Motor neuron (in vitro differentiated cells): ENCODE measurements at regions not wholly inside any gene's neighbourhood (a gene's known extent, or its start where the extent isn't known, plus 50 kb on each side); places are given as distances from the start of the nearest gene placed in this dataset.

ENCODE experiments used
- ATAC-seq, 8 experiments: fragments of 200-7000 bp; cut with Tn5 transposase; replicated peaks in 6 of 8; 2 replicates each; pipeline ENCODE4 v1.8.0; 2021; ENCODE audit warnings: mild to moderate bottlenecking in 8 of 8, moderate library complexity in 8 of 8
- H3K27ac ChIP-seq, 2 donors: fragments of 250-450 bp; sonication (Bioruptor Pico); 2 replicates each; pipeline ENCODE4 v1.9.0; 2021; ENCODE audit warnings: antibody characterized with exemption in 2 of 2, mild to moderate bottlenecking in 2 of 2, moderate library complexity in 1 of 2
- H3K4me1 ChIP-seq, 2 donors: fragments of 250-450 bp; sonication (Bioruptor Pico); replicated peaks in 1 of 2; 2 replicates each; pipeline ENCODE4 v1.6.1; 2021; ENCODE audit warnings: antibody characterized with exemption in 2 of 2, mild to moderate bottlenecking in 2 of 2, moderate library complexity in 1 of 2
- H3K4me3 ChIP-seq, 5 donors: fragments of 250-450 bp; sonication (Bioruptor Pico); 2 replicates each; pipeline ENCODE4 v1.9.0; 2021; ENCODE audit warnings: antibody characterized with exemption in 5 of 5, mild to moderate bottlenecking in 5 of 5, moderate library complexity in 4 of 5
- WGBS, 10 experiments: fragments of 450-650 bp; shearing (Covaris generic); methylation state at CpG; one replicate each; pipeline ENCODE4 v1.0.0; 2022; 5-methylcytosine and 5-hydroxymethylcytosine counted together
- in situ Hi-C, 9 experiments: fragments of 400-800 bp; cut with MboI; loops; one replicate each; pipeline ENCODE4 v1.15.0; 2021; ENCODE audit warnings: low sequenced_read_pairs in 9 of 9, low pct_unique_long_range_greater_than_20kb in 2 of 9; ENCODE audit not compliant: unreplicated experiment in 9 of 9

DNA sequence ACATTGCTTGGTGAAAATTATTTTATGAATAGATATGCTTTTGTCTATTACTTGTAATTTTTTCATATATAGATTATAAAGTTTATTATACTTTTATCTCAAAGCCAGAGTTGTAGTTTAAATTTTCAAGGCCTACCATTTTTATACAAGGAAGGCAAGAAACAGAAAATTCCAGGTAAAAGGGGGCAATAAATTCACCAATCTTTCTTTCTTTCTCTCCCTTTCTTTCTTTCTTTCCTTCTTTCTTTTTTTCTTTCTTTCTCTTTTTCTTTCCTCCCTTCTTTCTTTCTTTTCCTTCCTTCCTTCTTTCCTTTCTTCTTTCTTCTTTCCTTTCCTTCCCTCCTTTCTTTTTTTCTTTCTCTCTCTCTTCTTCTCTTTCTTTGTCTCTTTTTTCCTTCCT lies 529.4 kb downstream of the PCDH17 start:
- H3K4me1 ChIP-seq = peaks cover 0 to 9% of the 10 kb centered on the region in 2 donors
- no peak overlapping the region for H3K27ac ChIP-seq
- in situ Hi-C loops = no loop called here
- no peak for ATAC-seq
- H3K4me3 ChIP-seq = no peak overlapping the region

DNA sequence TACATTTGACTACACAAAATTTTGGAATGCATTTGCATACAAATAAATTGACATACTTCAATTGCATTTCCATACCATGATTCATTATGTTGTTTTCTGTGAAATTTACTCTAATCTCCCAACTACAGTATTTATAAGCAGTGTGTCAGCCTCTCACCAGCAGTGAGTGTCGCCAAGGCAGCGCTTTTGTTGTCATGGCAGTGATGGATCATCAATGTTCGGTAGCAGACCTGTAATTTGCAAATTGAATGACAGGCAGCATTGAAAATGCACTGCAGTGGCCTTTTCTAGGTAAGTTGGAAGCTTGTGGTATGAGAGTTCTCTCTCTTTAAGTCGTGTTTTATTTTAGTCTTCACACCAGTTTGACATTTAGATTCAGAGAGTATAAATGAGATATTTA lies 534.1 kb downstream of the PCDH17 start:
- peak in 5 of 8 experiments; percentile 65 to 84 (median 73) for ATAC-seq
- Histone ChIP-seq H3K27ac (no peak overlapping the region), H3K4me3 (no peak overlapping the region), H3K4me1 (peaks cover 0 to 25% of the 10 kb centered on the region in 2 donors)
- 3 to 36% (median 13%) methylated on average over 2 to 4 of the region's 4 CpGs; no CpG with 5 or more reads in 2 of the 10 experiments for WGBS, 10 experiments
- in situ Hi-C loops = no loop called here

- WGBS, 10 experiments = 0 to 100% methylated on average over 2 to 3 of the region's 3 CpGs; no CpG with 5 or more reads in 8 of the 10 experiments
- Histone ChIP-seq H3K27ac (no peak overlapping the region), H3K4me3 (no peak overlapping the region), H3K4me1 (no peaks in the 10 kb centered on the region)
- ATAC-seq = no peak
- in situ Hi-C loops = no loop called here
Observed at GRCh38 chr13:58181111-58181510, 549.6 kb downstream of the PCDH17 start.

GRCh38 chr13:58187881-58188280 lies 556.3 kb downstream of the PCDH17 start:
- H3K27ac ChIP-seq = no peak overlapping the region
- WGBS, 10 experiments = 0 to 97% (median 85%) methylated on average over 3 to 4 of the region's 4 CpGs
- peaks cover 0 to 5% of the 10 kb centered on the region in 2 donors for H3K4me1 ChIP-seq
- H3K4me3 ChIP-seq = no peak overlapping the region
- in situ Hi-C loops = no loop called here
- no peak for ATAC-seq

DNA sequence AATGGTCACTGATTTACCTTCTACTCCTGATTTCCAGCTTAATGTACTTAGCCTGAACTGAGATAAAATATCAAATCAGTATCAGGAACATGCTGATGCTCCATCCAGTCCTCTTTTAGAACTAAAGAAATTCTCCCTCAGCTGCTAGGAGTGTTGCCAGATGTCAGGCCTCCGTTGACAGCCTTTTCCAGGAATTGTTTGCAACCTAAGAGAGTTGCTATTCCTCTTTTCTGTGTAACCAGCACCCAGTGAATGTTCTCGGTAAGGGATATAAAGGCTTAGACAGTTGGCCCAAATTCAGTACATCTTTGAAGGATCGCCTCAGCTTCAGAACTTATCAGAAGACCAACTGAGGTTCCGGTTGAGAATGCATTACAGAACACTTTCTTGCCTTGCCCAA lies 559.0 kb downstream of the PCDH17 start:
- H3K4me3 ChIP-seq = no peak overlapping the region
- ATAC-seq = no peak
- in situ Hi-C loops = no loop called here
- H3K4me1 ChIP-seq = peaks cover 0 to 5% of the 10 kb centered on the region in 2 donors
- 0 to 100% (median 83%) methylated on average over 1 to 4 of the region's 4 CpGs; no CpG with 5 or more reads in 1 of the 10 experiments for WGBS, 10 experiments
- H3K27ac ChIP-seq = no peak overlapping the region

- H3K4me3 ChIP-seq = no peak overlapping the region
- 0 to 100% (median 85%) methylated on average over 1 of the region's 1 CpG; no CpG with 5 or more reads in 2 of the 10 experiments for WGBS, 10 experiments
- no peak for ATAC-seq
- in situ Hi-C loops = no loop called here
- H3K27ac ChIP-seq = no peak overlapping the region
- peaks cover 0 to 5% of the 10 kb centered on the region in 2 donors for H3K4me1 ChIP-seq
Observed at GRCh38 chr13:58191754-58192153, 560.2 kb downstream of the PCDH17 start.

- no peak for ATAC-seq
- Histone ChIP-seq H3K27ac (no peak overlapping the region), H3K4me3 (no peak overlapping the region), H3K4me1 (no peaks in the 10 kb centered on the region)
- whole genome bisulfite sequencing, 10 experiments = 15 to 100% (median 75%) methylated on average over 1 of the region's 1 CpG; no CpG with 5 or more reads in 1 of the 10 experiments
- in situ Hi-C loops = no loop called here
Observed at GRCh38 chr13:58202099-58202498, 570.6 kb downstream of the PCDH17 start.

DNA sequence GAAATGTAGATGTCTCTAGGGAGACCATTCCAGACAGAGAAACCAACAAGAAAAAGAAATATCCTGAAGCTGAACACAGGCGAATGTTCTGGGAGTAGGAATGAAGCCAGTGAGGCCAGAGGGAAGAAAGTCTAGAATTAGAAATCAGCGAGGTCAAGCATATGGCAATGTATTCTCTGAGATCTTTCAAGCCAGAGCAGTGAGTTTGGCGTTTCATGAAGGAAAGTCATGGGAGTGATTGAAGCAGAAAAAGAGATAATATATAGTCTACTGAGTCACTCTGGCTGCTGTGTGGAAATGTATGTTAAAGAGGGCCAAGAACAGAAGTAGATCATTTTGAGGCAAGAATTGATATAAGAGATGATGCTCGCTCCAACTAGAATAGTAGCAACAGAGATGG lies 576.0 kb downstream of the PCDH17 start:
- in situ Hi-C loops = no loop called here
- H3K4me1 ChIP-seq = peaks cover 0 to 3% of the 10 kb centered on the region in 2 donors
- 5 to 96% (median 76%) methylated on average over 2 to 4 of the region's 4 CpGs for WGBS, 10 experiments
- peak in 4 of 8 experiments; percentile 33 to 65 (median 60) for ATAC-seq
- no peak overlapping the region for H3K4me3 ChIP-seq
- H3K27ac ChIP-seq = no peak overlapping the region

GRCh38 chr13:58235454-58235853 lies 603.9 kb downstream of the PCDH17 start:
- peak in 4 of 8 experiments; percentile 46 to 69 (median 57) for ATAC-seq
- in situ Hi-C loops = no loop called here
- no peak overlapping the region for H3K27ac ChIP-seq
- H3K4me1 ChIP-seq = peaks cover 0 to 3% of the 10 kb centered on the region in 2 donors
- 16 to 90% (median 80%) methylated on average over 2 to 4 of the region's 4 CpGs for WGBS, 10 experiments
- H3K4me3 ChIP-seq = no peak overlapping the region

DNA sequence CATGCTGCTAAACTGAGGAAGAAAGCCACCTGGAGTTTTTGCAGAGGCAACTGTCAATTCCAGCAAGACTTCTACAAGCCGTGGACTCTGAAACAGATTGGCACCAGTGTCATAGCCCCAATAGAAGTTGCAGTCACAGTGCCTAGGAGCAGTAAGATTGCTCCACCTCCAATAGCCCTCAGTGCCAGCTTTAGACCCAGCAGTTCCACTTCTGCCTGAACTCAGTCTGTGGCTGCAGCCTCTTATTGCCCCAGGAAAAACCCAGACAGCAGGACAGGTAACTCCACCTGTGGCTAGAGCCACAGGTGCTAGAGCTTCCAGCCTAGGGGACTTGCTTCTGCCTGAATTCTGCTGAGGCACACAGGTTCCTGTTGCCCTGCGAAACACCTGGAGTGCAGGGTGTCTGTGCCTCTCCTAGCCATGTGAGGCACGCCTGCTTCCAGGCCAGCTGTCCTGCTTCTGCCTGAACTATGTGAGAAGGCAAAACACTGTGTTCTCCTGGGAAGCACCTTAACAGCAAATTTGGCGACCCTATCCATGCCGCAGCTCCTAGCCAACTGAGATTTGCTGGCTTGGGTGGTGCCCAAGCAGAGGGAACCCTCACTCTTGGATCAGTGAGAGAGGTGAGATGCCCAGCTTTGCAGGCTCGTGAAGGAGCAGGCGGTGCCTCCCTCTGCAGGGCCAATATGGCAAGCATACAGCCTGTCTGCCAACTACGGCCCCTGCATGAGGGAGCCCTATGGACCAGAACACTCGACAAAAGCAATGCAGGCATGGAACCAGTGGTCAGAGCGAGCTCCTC lies 607.6 kb downstream of the PCDH17 start:
- WGBS, 10 experiments = 100% methylated on average over 1 of the region's 10 CpGs; no CpG with 5 or more reads in 9 of the 10 experiments
- no peak for ATAC-seq
- no peak overlapping the region for H3K27ac ChIP-seq
- H3K4me3 ChIP-seq = no peak overlapping the region
- H3K4me1 ChIP-seq = peaks cover 0 to 3% of the 10 kb centered on the region in 2 donors
- in situ Hi-C loops = no loop called here

DNA sequence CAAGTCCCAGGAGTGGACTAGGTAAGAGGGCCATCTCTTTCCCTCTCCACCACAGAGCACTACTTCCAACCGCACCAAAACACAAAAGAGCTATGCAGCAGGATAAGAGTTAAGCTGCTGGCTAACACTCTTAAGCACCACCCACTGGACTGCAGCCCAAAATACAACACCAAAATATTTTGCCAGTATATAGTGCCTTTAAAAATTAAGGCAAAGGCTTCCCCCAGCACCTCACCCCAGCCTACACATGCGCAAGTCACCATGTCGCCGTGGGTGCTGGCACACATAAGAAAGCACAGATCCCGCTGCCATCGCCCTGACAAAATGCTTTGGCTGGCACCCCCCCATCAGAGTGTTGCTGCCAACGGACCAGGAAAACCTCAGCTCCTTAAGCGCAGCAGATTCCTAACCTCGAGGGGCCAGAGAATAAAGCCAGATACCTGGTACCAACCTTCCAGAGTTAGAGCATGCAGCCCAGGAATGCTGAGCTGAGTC lies 608.3 kb downstream of the PCDH17 start:
- 0 to 90% (median 75%) methylated on average over 1 to 8 of the region's 9 CpGs; no CpG with 5 or more reads in 7 of the 10 experiments for WGBS, 10 experiments
- H3K4me3 ChIP-seq = no peak overlapping the region
- in situ Hi-C loops = no loop called here
- ATAC-seq = no peak
- peaks cover 0 to 3% of the 10 kb centered on the region in 2 donors for H3K4me1 ChIP-seq
- no peak overlapping the region for H3K27ac ChIP-seq

DNA sequence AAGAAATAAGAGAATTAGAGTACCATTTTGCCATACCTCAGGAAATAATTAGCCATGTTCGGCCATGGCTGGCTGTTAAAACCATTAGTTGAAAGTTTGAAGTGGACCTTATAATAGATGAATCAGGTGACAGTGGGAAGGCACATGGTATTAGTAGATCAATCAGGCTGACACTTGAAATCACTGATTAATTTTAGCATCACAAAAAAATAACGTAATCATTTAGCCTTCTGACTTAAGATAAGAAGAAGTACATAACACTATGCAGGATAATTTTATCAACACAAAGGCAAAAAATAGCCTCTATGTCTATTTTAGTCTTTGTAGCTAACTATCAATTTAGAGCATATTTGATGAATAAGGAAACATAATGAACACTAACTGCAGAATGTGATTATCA lies 615.5 kb downstream of the PCDH17 start:
- Histone ChIP-seq H3K27ac (no peak overlapping the region), H3K4me1 (no peaks in the 10 kb centered on the region), H3K4me3 (no peak overlapping the region)
- WGBS, 10 experiments = 6 to 96% (median 80%) methylated on average over 1 to 2 of the region's 2 CpGs; no CpG with 5 or more reads in 1 of the 10 experiments
- no peak for ATAC-seq
- in situ Hi-C loops = no loop called here

DNA sequence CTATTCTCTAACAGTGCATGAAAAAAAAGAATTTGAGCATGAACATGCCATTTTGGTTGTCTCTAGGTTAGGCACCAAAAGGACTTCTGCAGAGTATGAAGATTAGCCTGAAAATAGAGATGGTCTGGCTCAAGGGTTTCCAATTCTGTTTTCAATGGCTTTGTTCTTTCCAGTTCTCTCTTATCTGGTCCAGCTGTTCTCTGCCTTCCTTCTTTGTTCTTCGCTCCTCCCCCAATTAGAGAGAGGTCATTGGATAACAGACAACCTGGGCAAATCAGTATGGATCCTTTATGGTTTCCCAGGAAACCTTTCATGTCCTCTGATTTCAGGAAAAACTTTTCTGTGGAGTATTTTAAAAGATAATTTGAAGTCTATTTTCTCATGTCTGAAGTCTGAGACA lies 623.4 kb downstream of the PCDH17 start:
- 0 to 43% (median 40%) methylated on average over 1 of the region's 1 CpG; no CpG with 5 or more reads in 5 of the 10 experiments for WGBS, 10 experiments
- peaks cover 0 to 16% of the 10 kb centered on the region in 2 donors for H3K4me1 ChIP-seq
- peak in 4 of 8 experiments; percentile 38 to 70 (median 58) for ATAC-seq
- in situ Hi-C loops = no loop called here
- H3K4me3 ChIP-seq = no peak overlapping the region
- no peak overlapping the region for H3K27ac ChIP-seq

GRCh38 chr13:58266271-58266670 lies 634.7 kb downstream of the PCDH17 start:
- H3K27ac ChIP-seq = no peak overlapping the region
- ATAC-seq = no peak
- no peaks in the 10 kb centered on the region for H3K4me1 ChIP-seq
- WGBS, 10 experiments = 0 to 100% (median 80%) methylated on average over 1 of the region's 1 CpG
- in situ Hi-C loops = no loop called here
- H3K4me3 ChIP-seq = no peak overlapping the region
